ENCODE measurements at regions not wholly inside any gene's neighbourhood (a gene's known extent, or its start where the extent isn't known, plus 50 kb on each side); places are given as distances from the start of the nearest gene placed in this dataset.
"Not testable (repeated sequence)": the region's sequence is repeated elsewhere in the genome, so short reads cannot be mapped to it uniquely, and the experiment has no call there.

- H3K27ac ChIP-seq (ENCODE audit: low read length): no peak overlapping the region
- WGBS (ENCODE audit: insufficient coverage, low lambda C conversion rate): no CpG with 5 or more reads among the region's 2 CpGs
- H3K36me3 ChIP-seq (ENCODE audit: control insufficient read depth, insufficient read depth, low read length): no peaks in the 10 kb centered on the region
- H3K4me1 ChIP-seq (ENCODE audit: control insufficient read depth, insufficient read depth, low read length): no peaks in the 10 kb centered on the region
- H3K27me3 ChIP-seq (ENCODE audit: control insufficient read depth, insufficient read depth, low read length): peaks cover 4% of the 10 kb centered on the region
- H3K9me3 ChIP-seq (ENCODE audit: control insufficient read depth, low read depth, low read length): no peaks in the 10 kb centered on the region
- H3K4me3 ChIP-seq (ENCODE audit: low read length): no peak overlapping the region
- no peak for DNase-seq
Observed at GRCh38 chr9:33690143-33690933, 105.0 kb upstream of the PRSS3 start.

- no peaks in the 10 kb centered on the region for H3K9me3 ChIP-seq (ENCODE audit: control insufficient read depth, low read depth, low read length)
- WGBS (ENCODE audit: insufficient coverage, low lambda C conversion rate): no CpG with 5 or more reads among the region's 2 CpGs
- H3K27ac ChIP-seq (ENCODE audit: low read length): no peak overlapping the region
- H3K27me3 ChIP-seq (ENCODE audit: control insufficient read depth, insufficient read depth, low read length): peaks cover 5% of the 10 kb centered on the region
- DNase-seq: no peak
- H3K4me3 ChIP-seq (ENCODE audit: low read length): no peak overlapping the region
- no peaks in the 10 kb centered on the region for H3K36me3 ChIP-seq (ENCODE audit: control insufficient read depth, insufficient read depth, low read length)
- no peaks in the 10 kb centered on the region for H3K4me1 ChIP-seq (ENCODE audit: control insufficient read depth, insufficient read depth, low read length)
Observed at GRCh38 chr9:33695299-33695698, 100.1 kb upstream of the PRSS3 start.

- Histone ChIP-seq H3K27ac (ENCODE audit: low read length) (no peak overlapping the region), H3K36me3 (ENCODE audit: control insufficient read depth, insufficient read depth, low read length) (no peaks in the 10 kb centered on the region), H3K27me3 (ENCODE audit: control insufficient read depth, insufficient read depth, low read length) (peaks cover 5% of the 10 kb centered on the region), H3K4me1 (ENCODE audit: control insufficient read depth, insufficient read depth, low read length) (no peaks in the 10 kb centered on the region), H3K4me3 (ENCODE audit: low read length) (no peak overlapping the region), H3K9me3 (ENCODE audit: control insufficient read depth, low read depth, low read length) (no peaks in the 10 kb centered on the region)
- WGBS (ENCODE audit: insufficient coverage, low lambda C conversion rate): no CpG with 5 or more reads among the region's 3 CpGs
- DNase-seq: no peak
Observed at GRCh38 chr9:33695856-33696255, 99.5 kb upstream of the PRSS3 start.

GRCh38 chr9:33697171-33697570, 98.2 kb upstream of the PRSS3 start:
- Histone ChIP-seq H3K4me1 (ENCODE audit: control insufficient read depth, insufficient read depth, low read length) (no peaks in the 10 kb centered on the region), H3K4me3 (ENCODE audit: low read length) (no peak overlapping the region), H3K27me3 (ENCODE audit: control insufficient read depth, insufficient read depth, low read length) (peaks cover 5% of the 10 kb centered on the region), H3K36me3 (ENCODE audit: control insufficient read depth, insufficient read depth, low read length) (no peaks in the 10 kb centered on the region), H3K9me3 (ENCODE audit: control insufficient read depth, low read depth, low read length) (no peaks in the 10 kb centered on the region), H3K27ac (ENCODE audit: low read length) (no peak overlapping the region)
- DNase-seq: no peak

- Histone ChIP-seq H3K27ac (ENCODE audit: low read length) (no peak overlapping the region), H3K4me3 (ENCODE audit: low read length) (no peak overlapping the region), H3K27me3 (ENCODE audit: control insufficient read depth, insufficient read depth, low read length) (peaks cover 5% of the 10 kb centered on the region), H3K9me3 (ENCODE audit: control insufficient read depth, low read depth, low read length) (no peaks in the 10 kb centered on the region), H3K36me3 (ENCODE audit: control insufficient read depth, insufficient read depth, low read length) (no peaks in the 10 kb centered on the region), H3K4me1 (ENCODE audit: control insufficient read depth, insufficient read depth, low read length) (no peaks in the 10 kb centered on the region)
- no CpG with 5 or more reads among the region's 1 CpG for WGBS (ENCODE audit: insufficient coverage, low lambda C conversion rate)
- DNase-seq: no peak
Observed at GRCh38 chr9:33698267-33698666, 97.1 kb upstream of the PRSS3 start.

- H3K9me3 ChIP-seq (ENCODE audit: control insufficient read depth, low read depth, low read length); H3K36me3 ChIP-seq (ENCODE audit: control insufficient read depth, insufficient read depth, low read length); H3K27me3 ChIP-seq (ENCODE audit: control insufficient read depth, insufficient read depth, low read length); H3K4me3 ChIP-seq (ENCODE audit: low read length); H3K4me1 ChIP-seq (ENCODE audit: control insufficient read depth, insufficient read depth, low read length); DNase-seq; H3K27ac ChIP-seq (ENCODE audit: low read length): not testable (repeated sequence)
- no CpG with 5 or more reads among the region's 2 CpGs for WGBS (ENCODE audit: insufficient coverage, low lambda C conversion rate)
Observed at GRCh38 chr9:33700940-33701339, 94.4 kb upstream of the PRSS3 start.

- H3K4me3 ChIP-seq (ENCODE audit: low read length): no peak overlapping the region
- no peak overlapping the region for H3K27ac ChIP-seq (ENCODE audit: low read length)
- no peak for DNase-seq
- no peaks in the 10 kb centered on the region for H3K27me3 ChIP-seq (ENCODE audit: control insufficient read depth, insufficient read depth, low read length)
- 91% methylated on average over 4 of the region's 8 CpGs for WGBS (ENCODE audit: insufficient coverage, low lambda C conversion rate)
- H3K4me1 ChIP-seq (ENCODE audit: control insufficient read depth, insufficient read depth, low read length): no peaks in the 10 kb centered on the region
- H3K36me3 ChIP-seq (ENCODE audit: control insufficient read depth, insufficient read depth, low read length): no peaks in the 10 kb centered on the region
- H3K9me3 ChIP-seq (ENCODE audit: control insufficient read depth, low read depth, low read length): no peaks in the 10 kb centered on the region
Observed at GRCh38 chr9:33703430-33704102, 91.8 kb upstream of the PRSS3 start.

- not testable (repeated sequence) for H3K36me3 ChIP-seq (ENCODE audit: control insufficient read depth, insufficient read depth, low read length); H3K4me3 ChIP-seq (ENCODE audit: low read length); H3K27me3 ChIP-seq (ENCODE audit: control insufficient read depth, insufficient read depth, low read length); H3K4me1 ChIP-seq (ENCODE audit: control insufficient read depth, insufficient read depth, low read length); DNase-seq; H3K27ac ChIP-seq (ENCODE audit: low read length); H3K9me3 ChIP-seq (ENCODE audit: control insufficient read depth, low read depth, low read length)
- WGBS (ENCODE audit: insufficient coverage, low lambda C conversion rate): no CpG with 5 or more reads among the region's 2 CpGs
Observed at GRCh38 chr9:33705440-33705839, 89.9 kb upstream of the PRSS3 start.

- DNase-seq: no peak
- Histone ChIP-seq H3K4me3 (ENCODE audit: low read length) (no peak overlapping the region), H3K9me3 (ENCODE audit: control insufficient read depth, low read depth, low read length) (no peaks in the 10 kb centered on the region), H3K27me3 (ENCODE audit: control insufficient read depth, insufficient read depth, low read length) (peaks cover 2% of the 10 kb centered on the region), H3K4me1 (ENCODE audit: control insufficient read depth, insufficient read depth, low read length) (no peaks in the 10 kb centered on the region), H3K36me3 (ENCODE audit: control insufficient read depth, insufficient read depth, low read length) (no peaks in the 10 kb centered on the region), H3K27ac (ENCODE audit: low read length) (no peak overlapping the region)
- no CpG with 5 or more reads among the region's 2 CpGs for WGBS (ENCODE audit: insufficient coverage, low lambda C conversion rate)
Observed at GRCh38 chr9:33708441-33708840, 86.9 kb upstream of the PRSS3 start.

- no peak overlapping the region for H3K27ac ChIP-seq (ENCODE audit: low read length)
- H3K27me3 ChIP-seq (ENCODE audit: control insufficient read depth, insufficient read depth, low read length): peaks cover 2% of the 10 kb centered on the region
- 89% methylated on average over 1 of the region's 3 CpGs for WGBS (ENCODE audit: insufficient coverage, low lambda C conversion rate)
- no peaks in the 10 kb centered on the region for H3K36me3 ChIP-seq (ENCODE audit: control insufficient read depth, insufficient read depth, low read length)
- no peak for DNase-seq
- no peaks in the 10 kb centered on the region for H3K9me3 ChIP-seq (ENCODE audit: control insufficient read depth, low read depth, low read length)
- H3K4me3 ChIP-seq (ENCODE audit: low read length): no peak overlapping the region
- H3K4me1 ChIP-seq (ENCODE audit: control insufficient read depth, insufficient read depth, low read length): no peaks in the 10 kb centered on the region
Observed at GRCh38 chr9:33709269-33709668, 86.1 kb upstream of the PRSS3 start.

- DNase-seq; H3K4me1 ChIP-seq (ENCODE audit: control insufficient read depth, insufficient read depth, low read length); H3K9me3 ChIP-seq (ENCODE audit: control insufficient read depth, low read depth, low read length); H3K36me3 ChIP-seq (ENCODE audit: control insufficient read depth, insufficient read depth, low read length); H3K27ac ChIP-seq (ENCODE audit: low read length); H3K27me3 ChIP-seq (ENCODE audit: control insufficient read depth, insufficient read depth, low read length); H3K4me3 ChIP-seq (ENCODE audit: low read length): not testable (repeated sequence)
- WGBS (ENCODE audit: insufficient coverage, low lambda C conversion rate): no CpG with 5 or more reads among the region's 1 CpG
Observed at GRCh38 chr9:33711418-33711817, 83.9 kb upstream of the PRSS3 start.

Data from large intestine (tissue), 3 donors.